HUDEP-2 (cell line): ENCODE measurements at regions not wholly inside any gene's neighbourhood (a gene's known extent, or its start where the extent isn't known, plus 50 kb on each side); places are given as distances from the start of the nearest gene placed in this dataset.

Source experiments
- DNase-seq, 76 experiments: peaks; one replicate each; lab custom pipeline; 2025; ENCODE audit not compliant: unreplicated experiment in 76 of 76; lab: John Stamatoyannopoulos, UW

DNA sequence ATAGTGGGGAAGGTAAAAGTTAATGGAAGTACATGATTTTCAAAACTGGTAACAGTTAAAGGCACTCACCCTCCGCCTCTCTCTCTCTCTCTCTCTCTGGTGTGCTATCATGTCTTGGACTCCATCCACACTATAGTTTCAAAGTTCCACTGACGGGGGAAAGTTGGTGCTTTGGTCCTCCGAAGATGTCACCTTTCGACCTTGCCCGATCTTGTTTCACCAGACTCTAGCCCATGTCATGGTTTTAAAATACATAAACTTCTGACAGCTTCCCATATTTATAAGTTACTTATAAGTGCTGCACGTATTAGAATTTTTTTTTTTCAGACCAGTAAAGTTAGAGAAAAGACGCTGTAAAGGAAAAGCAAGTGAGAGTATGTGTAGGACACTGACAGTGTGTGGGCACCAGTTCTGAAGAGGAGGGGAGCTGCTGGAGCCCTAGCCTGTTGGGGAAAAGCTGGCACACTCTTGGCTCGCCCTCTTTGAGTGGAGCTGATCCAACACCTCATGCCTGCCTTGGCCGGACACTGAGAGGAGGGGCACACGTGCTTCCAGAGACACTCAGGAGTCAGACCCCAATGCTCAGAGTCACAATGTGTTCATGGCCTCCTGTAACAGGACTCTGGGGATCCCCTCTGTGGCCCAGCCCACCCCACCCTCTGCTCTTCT, 200.5 kb upstream of the TPM1 start:
- DNase-seq: no peak

DNA sequence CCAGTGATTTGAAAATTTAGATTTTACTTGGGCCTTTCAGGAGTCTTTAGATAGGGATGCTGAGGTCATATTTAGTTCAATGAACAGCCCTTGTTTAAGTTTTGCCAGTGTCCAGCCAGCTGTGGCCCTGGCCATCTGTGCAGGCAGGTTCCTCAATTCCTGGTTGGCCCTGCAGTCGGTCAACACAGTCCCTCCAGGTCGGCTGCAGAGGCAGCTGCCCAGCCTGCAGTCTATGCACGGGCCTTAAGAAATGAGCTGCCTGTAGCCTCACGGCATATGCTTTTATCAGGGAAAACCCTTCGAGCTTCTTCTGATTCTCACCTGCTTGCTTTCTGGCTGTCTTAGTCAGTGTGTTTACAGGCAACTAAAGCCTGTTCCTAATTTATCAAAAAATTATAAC, 199.2 kb upstream of the TPM1 start:
- DNase-seq: no peak

DNA sequence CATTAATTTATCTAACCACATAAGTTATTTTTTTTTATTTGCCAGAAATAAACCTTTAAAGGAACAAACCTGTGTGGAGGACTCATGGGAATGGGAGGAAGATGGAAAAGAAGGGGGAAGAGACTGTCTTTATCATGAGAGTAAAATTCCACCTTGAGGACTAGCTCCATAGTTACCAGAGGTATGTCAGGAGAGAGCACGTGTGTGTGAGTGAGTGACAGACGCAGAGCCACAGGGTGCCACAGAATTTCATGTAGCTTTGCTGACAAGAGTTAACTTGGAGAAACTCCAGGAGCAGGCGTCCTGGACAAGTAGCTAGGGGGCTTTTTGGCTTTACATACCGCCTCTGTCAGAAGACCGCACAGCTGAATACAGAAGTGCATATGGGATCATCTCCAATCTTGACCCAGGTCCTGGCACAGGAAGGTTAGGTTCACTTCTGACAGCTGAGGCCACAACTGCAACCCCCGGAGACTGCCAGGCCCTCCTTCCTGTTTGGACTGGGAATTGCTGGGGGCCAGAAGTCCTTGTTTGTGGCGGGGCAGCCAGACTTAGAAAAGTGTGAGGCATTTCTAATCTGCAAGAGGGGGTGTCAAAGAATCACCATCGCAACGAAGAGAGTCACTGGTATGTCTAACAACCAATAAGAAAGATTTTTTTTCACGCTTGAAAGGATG, 197.8 kb upstream of the TPM1 start:
- no peak for DNase-seq

DNA sequence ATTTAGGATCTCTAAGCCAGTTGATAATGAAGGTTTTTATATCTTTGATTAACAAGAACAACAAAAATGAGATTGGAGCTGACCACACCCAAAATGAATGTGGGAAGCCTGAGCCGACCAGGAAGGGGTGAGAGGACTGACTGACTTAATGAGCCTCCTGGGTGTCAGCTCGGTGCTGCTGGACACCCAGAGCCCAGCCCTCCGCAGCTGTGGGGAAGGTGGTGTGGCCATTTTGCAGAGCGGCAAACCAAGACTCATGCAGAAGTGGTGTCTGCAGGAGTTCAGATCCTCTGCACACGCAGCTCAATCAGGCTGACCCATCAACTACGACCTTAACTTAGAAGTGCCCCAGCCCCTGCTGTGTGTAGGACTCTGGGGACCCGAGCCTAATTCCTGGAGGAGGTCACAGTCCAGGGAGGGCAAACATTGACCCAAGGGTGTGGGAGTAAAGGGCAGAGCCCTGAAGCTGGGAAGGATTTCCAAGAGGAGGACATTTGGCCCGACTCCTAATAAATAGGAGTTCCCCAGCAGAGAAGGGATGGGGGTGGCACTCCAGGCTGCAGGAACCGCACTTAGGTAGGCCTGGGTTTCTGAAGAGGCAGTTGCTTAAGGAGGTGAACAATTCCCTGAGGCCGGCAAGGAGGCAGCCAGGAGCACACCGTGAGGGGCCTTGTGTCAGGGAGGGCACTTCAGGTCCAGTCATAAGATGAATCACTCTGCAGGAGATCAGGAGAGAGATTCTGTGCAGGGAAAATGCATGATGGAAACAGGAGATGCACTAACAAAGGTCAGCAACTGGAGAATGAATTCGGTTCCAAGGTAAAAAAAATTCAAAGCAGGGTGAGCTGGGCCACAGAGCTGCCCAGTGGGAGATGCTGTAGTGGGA, 197.1 kb upstream of the TPM1 start:
- DNase-seq: no peak

DNA sequence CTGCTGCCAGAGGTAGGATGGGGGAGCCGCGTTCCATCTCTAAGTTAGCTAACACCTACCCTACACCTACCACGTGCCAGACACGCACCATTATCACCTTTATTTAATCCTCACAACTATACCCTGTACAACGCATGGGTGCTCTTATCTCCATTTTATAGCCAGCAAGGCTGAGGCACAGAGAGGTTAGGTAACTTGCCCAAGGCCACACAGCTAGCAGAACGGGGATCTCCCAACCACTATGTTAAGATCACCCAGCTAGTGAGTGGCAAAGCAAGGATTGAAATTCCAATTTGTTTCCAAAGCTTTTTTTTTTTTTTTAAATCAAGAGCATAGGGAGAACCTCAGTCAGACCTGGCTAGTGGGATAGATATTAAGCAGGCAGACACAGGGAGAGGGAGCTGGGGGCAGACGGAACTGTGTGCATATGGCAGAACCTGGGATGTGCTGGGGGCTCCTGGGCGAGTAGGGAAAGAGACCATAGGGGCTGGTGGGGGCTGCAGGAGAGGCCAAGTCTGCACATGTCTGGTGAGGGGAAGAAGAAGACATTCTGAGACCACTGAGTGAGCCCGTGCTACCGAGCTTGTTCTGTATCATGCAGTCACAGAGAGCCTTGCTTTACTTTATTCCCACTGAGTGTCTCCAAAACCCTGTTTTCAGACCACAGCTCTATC, 196.3 kb upstream of the TPM1 start:
- DNase-seq: no peak

DNA sequence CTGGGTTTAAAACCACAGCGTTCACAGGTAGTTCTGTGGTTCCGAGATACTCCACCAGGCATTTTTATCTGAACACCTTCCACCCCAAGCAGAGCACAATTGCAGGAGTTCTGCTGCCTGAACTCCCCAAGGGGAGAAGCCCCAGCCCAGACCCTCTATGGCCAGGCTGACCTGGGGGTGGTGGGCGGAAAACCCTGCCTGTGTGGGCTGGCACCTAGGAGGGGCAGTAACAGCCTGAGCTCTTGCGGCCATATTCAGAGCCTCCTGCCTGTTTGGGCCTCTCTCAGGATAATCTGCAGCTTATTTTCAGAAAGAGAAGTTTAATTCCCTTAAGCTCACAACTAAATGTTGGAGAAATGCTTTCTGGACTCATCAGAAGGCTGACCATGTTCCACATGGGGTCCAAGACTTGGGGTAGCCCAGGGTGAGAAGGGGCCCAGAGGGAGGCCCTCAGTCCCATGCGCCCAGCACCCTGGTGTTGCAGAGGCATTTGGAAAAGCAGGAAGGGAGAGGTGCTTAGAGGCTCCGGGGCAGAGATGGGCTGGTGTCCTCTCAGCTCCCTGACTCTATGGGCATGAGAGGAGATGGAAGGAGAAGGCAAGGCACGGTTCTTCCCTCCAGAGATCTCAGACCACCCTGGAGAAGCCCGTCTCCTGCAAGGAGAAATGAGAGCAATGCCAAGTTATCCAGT, 195.6 kb upstream of the TPM1 start:
- no peak for DNase-seq

DNA sequence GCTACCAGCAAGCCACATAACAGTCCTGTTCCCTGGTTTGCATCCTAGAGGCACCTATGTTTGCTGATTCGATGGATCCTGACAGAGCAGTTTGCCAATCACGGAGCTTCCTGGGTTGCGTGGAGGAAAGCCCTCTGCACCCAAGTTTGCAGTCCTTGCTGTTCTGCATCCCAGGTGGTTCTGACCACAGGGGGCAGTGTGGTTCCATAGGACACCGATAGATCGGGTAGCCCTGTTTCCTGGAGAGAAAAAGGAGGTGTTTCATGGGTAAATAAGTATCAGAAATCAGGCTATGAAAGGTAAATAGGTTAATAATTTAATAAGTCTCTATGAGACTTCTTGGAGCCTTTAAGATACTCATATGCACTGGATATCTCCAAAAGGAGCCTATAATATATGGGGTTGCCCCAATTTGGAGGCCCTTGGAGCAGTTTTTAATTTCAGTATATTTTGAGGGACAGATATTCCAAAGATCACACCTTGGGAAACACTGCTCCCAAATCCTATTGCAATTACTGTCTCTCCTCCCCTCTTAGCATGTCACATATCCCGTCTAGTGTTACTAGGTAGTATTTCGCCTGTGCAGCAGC, 194.6 kb upstream of the TPM1 start:
- peak in 44 of 76 experiments; percentile 1 to 53 (median 30) for DNase-seq

DNA sequence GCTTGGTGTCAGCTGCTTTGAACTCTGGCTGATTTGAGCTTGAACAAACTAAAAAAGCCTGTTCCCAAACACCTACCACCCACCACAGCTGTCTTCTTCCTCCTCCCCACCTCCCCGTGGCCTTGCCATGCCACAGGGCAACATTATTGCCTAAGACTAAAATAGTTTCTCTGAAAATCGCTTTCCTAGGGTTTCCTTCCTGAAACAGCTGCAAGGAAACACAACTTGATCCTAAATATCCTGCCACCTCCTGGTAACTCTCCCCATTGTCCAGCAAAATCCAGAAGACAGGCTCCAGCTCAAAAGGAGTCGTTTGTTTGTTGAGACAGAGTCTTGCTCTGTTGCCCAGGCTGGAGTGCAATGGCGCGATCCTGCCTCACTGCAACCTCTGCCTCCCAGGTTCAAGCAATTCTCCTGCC, 193.9 kb upstream of the TPM1 start:
- DNase-seq: no peak

DNA sequence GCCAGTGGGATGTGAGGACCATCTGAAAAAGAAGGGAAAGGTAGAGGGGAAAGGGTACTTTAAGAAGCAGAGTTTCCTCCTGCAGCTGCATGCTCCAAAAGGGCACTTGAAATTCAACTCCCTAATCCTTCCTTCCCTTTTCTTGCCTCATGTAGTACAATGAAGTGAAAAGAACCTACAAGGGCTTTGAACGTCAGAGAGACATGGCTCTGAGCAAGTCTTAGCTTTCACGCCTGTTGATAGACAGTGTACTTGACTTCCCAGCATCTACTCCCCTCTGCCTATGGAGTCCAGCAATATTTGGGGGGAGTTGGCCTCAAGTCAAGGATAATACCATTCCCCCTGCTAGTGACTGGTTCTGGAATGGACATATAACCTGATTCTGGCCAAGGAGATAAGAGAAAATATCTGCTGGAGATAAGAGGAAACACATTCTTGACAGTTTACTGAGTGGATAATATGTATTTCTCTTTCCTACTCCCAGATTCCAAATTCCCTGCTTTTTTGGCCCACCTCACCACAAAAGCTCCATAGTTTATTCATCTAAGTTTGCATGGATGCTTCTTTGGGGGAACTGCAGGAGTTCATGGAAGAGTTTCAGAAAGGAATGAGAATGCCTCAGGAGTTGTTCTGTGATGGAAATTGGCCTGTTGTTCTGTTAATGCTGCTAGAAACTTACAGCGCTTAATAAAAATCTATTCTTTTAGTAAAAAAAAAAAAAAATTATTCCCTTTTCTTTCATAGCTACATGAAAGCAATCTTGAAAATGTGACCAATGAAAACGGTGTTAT, 193.0 kb upstream of the TPM1 start:
- DNase-seq: no peak

DNA sequence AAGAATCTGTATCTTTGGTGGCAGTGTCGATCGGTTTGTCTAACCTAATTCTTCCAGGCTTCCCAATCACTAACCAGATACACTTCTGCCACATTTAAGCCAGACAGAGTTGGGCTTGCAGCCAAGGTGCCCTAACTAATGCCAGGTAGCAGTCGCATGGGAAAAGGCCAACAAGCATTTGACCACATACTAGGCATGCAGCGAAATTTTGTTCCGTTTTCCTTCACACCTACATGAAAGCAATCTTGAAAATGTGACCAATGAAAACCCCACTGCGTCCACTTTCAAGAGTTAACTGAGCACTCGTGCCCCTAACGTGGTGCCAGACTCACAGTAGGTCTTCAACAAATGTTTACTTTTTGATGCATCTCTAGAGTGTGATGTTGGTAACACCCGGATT, 192.2 kb upstream of the TPM1 start:
- DNase-seq: no peak

DNA sequence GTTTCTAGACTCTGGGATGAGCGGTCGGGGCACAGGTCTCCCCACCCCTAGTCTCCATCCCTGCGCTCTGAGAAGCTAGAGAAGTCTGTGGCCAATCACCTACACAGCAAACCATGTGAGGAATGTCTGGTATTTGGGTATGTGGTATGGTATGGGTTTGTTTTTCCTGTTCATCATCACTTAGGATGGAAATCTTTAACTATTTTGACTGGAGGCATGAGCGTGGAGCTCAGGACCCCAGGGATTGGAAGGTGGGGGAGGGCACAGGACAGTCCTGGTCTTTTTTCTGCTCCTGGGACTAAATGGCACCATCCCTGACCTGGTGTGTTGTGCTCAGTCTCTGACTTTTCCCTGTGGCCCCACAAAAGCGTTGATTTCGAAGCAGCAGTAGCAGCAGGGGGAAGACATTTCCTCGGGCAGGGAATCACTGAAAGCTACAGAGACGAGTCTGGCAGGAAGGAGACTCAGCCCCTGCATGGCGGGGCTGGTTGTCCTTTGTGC, 191.7 kb upstream of the TPM1 start:
- DNase-seq: no peak

DNA sequence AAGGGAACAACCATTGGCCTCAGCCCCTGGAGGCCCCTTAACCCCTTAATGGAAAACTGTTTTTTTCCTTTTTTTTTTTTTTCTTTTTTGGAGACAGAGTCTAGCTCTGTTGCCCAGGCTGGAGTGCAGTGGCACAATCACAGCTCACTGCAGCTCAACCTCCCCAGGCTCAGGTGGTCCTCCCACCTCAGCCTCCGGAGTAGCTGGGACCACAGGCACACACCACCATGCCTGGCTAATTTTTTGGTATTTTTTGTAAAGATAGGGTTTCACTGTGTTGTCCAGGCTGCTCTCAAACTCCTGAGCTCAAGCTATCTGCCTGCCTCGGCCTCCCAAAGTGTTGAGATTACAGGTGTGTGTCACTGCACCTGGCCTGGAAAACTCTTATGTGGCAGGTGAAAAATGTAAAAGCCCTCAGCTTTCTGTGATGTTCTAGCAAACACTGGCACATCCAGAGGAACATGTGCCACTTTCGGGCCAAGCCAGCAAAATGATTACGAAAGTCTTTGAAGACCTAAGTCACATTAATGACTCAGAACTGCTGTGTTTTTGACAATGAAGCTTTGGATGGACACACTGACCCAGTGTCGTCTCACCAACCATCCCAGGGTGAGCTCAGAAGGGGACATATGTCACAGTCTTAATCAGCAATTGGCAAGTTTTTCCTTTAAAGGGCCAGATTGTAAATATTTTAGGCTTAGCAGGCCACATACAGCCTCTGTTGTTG, 189.3 kb upstream of the TPM1 start:
- no peak for DNase-seq

DNA sequence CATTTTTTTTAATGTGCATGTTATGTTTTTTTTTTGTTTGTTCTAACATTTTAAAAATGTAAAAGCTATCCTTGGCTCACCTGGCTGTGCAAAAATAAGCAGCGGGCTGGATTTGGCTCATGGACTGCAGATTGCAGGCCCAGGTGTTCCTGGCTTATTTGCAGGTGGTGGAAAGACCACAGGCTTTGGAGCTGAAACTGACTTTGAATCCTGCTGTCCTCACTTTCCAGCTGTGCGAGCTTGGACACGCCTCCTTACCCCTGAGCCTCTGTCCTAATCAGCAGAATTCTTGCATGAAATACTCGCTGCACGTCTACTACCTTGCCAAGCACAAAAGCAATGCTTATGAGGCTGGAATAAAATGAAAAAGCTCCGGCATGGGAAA, 188.7 kb upstream of the TPM1 start:
- DNase-seq: no peak

DNA sequence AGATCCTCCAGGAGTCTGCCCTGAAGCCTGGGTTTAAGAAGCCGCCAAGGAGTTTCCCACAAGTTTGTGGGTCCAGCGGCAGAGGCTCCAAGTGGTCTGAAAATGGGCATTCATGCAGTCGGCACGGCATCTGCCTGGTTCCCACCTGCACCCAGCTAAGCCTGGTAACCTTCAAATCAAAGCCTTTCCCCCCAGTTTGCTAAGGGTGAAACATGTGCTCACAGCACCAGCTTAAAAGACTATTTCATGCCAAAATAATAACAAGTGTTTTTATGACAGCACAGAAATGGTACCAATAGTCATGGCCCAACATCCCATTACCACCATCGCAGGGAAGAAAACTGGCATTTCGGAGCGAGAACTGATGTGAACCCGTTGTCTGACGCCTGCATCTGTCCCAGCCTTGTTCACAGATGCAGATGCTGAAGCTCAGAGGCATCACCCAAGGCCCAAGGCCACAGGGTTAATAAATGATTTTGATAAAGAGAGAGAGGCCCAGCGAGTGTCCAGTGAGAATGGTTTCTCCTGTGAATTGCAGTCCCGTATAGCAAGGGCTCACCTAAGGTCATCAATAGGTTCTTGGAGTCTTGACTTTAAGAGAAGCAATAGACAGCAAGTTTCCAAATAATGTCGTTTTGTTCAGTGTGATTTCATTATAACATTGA, 188.0 kb upstream of the TPM1 start:
- no peak for DNase-seq

DNA sequence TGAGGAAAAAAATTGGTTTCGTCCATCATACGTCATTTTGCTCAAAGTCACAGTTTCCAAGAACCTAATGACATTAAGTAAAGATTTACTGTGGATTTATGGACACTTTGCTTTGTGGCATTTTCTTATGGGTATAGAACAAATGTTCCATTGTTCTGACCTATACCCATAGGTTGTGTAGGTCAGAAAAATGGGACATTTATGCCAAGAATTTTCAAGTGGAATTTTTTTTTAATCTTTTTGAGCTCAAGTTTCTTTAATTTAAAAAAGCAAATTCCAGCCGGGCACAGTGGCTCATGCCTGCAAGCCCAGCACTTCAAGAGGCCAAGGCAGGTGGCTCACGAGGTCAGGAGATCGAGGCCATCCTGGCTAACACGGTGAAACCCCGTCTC, 187.5 kb upstream of the TPM1 start:
- DNase-seq: no peak

DNA sequence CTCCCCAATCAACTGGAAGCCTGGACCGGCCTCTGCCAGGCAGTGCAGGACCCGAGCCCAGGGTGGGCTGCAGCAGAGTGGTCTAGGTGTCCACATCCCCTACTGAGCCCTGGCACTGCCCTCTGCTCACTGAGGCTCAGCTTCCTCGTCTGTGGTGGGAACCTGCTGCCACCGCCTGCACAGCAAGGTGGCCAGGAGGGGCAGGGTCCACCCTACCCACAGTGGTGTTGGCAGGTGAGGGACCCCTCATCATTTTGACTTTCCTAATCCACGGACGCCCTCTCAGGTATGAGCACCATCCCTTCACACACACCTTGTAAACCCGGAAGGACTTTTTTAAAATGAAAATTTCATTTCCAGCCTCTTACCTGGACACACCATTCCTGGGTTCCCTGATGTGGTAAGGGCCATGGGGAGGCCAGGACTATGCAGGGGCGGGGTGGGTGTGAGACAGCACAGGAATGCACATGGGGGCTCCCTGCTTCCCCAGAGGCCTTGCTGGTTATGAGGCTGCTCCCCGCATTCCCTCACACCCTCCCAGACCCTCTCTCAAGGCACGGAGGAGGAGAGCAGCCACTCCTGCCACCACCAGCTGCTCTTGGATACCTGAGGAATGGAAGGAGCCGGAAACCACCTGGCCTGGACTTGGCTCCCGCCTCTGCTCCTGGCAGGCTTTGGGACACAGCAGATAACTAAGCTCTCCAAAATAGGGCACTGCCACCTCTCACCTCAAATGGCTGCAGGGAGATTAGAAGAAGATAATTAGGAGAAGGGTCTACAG, 185.9 kb upstream of the TPM1 start:
- DNase-seq: no peak

DNA sequence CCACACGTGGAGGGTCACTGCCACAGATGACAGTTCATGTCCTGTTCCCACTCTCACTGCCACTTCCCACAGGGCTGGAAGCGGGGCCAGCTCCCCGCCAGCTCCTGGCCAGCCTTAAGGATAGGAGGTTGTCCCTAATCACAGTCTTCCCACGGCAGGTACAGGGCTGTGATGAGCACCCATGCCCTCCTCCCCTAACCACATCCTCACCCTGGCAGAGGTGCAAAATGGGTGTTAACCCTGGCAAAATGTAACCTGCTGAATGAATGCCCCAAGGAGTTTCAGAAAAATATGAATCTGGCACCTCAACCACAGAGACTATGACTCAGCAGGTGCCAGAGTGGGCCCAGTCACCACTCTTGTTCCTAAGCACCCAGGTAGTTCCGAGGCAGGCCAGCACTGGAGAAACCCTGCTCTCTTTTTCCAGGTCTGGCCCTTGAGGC, 185.1 kb upstream of the TPM1 start:
- no peak for DNase-seq
